ENCODE measurements at regions not wholly inside any gene's neighbourhood (a gene's known extent, or its start where the extent isn't known, plus 50 kb on each side); places are given as distances from the start of the nearest gene placed in this dataset.

DNA sequence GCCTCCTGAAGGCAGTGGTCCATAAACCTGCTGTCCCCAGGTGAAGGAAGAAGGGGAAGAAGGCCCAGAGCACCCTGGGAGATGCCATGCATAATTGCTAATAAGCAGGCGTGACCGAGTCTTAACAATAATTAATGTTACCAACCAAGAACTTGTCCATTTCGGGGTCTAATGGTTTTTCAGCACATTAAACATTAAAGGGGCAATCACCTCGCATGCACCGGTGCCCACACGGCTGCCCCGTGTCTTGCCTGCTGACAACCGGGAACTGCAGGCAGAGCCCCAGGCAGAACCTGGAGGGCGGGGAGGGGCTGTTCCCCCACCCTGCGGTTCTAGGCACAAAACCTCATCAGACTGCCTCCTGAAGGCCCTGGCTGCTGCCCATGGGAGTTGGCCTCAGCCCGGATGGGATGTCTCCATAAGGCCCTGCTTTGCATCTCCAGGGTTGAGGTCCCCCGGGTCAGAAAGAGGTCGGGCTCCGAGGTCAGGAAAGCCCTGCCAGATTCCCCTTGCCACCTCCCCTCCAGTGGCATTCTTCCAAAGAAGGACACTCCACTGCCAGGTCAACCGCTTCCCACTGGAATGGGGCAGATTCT, 169.0 kb downstream of the BUD13 start:
- no peak for DNase-seq (ENCODE audit: low read depth in 4 of 4, low spot score in 2 of 4)

GRCh38 chr11:116602637-116602942, 170.2 kb downstream of the BUD13 start:
- DNase-seq (ENCODE audit: low read depth in 4 of 4, low spot score in 2 of 4): no peak

DNA sequence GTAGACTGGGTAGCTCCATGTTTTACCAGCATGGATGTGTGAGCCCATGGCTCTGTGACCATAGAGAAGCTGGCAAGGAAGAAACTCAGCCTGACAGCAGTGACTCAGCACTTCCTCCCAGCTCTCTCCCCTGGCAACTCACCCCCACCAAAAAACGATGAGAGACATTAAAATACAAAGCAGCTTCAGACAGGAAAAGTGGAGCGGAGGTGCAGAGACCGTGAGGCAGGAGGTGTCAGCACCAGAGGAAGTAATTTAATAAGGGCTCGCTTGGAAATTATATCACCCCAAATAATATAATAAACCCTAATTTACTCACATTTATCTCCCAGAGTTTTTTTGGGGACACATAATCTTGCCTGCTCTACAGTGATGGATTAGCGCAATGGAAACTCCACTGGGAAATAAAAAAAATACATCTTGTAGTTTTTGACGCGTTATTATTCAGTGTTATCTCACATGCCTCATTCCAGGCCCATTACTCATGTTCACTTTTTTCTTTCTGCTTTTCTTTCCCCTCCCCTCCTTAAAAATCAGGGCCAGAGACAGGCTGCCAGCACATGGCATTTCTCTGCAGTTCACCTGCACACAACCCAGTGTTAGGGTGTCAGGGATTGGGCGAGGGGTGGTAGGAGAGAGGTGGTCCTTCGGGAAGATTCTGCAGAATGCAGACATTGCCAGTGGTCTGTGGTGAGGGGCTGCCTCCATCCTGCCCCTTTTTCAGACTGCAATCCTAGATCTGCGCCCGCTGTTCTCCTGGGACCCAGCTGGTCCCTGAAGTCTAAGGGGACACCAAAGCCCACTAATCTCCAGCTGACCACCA, 170.8 kb downstream of the BUD13 start:
- DNase-seq (ENCODE audit: low read depth in 4 of 4, low spot score in 2 of 4): no peak

DNA sequence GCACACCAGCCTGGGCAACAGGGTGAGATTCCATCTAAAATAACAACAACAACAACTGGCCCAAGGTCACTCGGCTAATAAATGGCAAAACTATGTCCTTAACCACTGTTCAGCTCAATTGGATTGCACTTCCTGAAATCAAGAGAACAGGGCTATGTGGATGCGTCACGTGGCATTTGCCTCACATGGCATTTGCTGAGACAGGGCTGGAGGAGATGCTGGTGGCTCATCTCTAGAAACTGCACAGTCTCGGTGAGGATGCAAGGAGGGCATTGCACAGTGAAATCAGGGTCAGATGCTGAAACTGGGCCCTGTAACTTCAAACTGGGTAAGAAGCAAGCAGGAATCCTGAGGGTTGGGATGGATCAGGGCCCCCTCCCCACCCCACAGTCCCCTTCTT, 171.9 kb downstream of the BUD13 start:
- no peak for DNase-seq (ENCODE audit: low read depth in 4 of 4, low spot score in 2 of 4)

DNA sequence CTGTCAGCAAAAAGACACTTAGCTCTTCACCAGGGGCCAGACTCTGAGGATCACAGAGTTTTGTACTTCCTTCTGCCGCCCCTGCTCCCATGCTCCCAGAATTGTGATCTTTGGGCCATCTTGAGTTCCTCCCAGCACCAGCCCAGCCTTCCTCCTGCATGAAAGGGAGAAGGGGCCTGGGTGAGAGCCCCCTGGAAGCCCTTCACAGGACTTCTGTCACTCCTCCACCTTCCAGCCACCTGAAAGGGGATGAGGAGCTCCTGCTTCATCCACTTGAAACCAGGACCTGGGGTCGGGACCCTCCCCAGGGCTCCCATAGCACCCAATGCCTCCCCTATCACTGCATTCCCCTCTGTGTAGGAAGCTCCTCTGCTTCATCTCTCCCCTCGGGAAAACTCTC, 174.2 kb downstream of the BUD13 start:
- no peak for DNase-seq (ENCODE audit: low read depth in 4 of 4, low spot score in 2 of 4)

GRCh38 chr11:116598036-116598435, 174.8 kb downstream of the BUD13 start:
- no peak for DNase-seq (ENCODE audit: low read depth in 4 of 4, low spot score in 2 of 4)

DNA sequence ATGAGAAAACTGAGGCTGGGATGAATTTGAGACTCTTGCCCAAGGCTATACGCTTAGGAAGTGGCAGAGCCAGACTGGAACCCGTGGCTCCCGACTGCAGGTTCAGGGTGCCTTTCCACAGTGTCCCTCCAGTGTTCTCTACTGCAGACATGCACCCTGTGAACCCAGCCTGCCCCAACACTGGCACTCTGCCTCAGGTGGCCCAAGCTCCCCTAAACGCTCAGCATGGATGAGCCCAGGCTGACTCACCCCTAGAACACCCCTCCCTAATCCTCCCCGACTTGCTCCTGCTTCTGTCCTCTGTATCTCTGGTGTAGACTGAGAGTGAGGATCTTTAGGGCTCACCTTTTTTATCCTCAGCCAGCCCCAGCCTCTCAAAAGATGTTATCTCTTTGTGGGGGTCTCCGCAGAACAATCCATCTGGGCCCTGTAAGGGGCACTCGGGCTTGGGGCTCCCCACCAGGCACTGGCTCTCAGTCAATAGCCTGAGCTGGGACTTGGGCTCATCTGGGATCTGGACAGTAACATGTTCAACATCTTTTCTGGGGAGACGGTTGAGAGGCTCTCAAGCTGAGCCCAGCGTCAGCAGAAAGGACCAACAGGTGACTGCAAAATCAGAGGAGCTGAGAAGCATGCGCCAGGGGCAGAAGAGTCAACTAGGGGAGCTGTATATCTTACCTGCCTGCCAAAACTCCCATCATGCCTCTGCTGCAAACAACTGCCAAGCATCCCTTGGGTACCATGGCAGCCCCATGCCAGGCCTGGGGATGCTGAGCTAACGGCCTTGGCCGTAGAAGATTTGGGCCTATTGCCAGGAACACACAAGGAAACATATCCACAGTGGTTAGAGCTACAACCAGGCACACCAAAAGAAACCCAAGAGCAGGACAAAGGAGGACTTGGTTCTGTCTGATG, 176.2 kb downstream of the BUD13 start:
- DNase-seq (ENCODE audit: low read depth in 4 of 4, low spot score in 2 of 4): no peak

- no peak for DNase-seq (ENCODE audit: low read depth in 4 of 4, low spot score in 2 of 4)
Observed at GRCh38 chr11:116595305-116595880, 177.4 kb downstream of the BUD13 start.

GRCh38 chr11:116590844-116591570, 181.8 kb downstream of the BUD13 start:
- DNase-seq (ENCODE audit: low read depth in 4 of 4, low spot score in 2 of 4): no peak

DNA sequence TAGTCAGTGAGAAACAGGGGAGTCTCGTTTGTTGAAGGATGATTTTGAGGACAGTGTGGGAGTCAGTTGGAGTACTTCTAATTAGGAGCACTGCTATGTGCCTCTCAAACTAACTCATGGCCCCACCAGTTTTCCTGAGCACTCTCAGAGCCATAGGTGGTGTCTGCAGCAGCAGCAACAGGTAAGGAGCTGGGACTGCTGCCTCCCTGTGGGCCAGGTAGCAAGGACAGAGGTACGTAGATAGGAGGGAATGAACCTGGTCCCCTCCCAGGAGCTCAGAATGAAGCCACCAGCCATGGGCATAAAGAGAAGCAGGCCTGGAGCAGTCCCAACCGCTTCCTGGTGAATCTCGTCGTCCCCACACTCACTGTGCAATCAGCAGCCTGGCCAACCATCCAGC, 183.4 kb downstream of the BUD13 start:
- DNase-seq (ENCODE audit: low read depth in 4 of 4, low spot score in 2 of 4): no peak

- no peak for DNase-seq (ENCODE audit: low read depth in 4 of 4, low spot score in 2 of 4)
Observed at GRCh38 chr11:116586392-116586791, 186.4 kb downstream of the BUD13 start.

GRCh38 chr11:116582571-116582970, 190.2 kb downstream of the BUD13 start:
- no peak for DNase-seq (ENCODE audit: low read depth in 4 of 4, low spot score in 2 of 4)

DNA sequence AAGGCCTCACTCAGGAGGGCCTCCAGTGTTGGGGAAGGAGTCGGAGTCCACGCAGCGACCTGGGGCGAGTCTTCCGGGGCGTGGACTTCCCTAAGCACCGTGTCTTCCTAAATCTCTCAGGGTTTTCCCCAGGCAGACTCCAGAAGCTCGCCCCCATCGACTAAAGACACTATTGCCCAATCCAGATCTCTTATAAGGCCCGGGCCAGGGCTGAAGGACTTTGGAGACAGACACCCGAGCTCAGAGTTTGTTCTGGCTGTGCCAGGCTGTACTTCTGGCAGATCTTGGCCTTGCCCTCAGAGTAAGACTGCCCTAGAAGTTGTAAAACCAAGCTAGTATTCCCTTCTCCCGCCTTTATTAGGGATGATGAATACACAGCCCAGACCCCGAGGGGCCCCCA, 191.4 kb downstream of the BUD13 start:
- no peak for DNase-seq (ENCODE audit: low read depth in 4 of 4, low spot score in 2 of 4)

DNA sequence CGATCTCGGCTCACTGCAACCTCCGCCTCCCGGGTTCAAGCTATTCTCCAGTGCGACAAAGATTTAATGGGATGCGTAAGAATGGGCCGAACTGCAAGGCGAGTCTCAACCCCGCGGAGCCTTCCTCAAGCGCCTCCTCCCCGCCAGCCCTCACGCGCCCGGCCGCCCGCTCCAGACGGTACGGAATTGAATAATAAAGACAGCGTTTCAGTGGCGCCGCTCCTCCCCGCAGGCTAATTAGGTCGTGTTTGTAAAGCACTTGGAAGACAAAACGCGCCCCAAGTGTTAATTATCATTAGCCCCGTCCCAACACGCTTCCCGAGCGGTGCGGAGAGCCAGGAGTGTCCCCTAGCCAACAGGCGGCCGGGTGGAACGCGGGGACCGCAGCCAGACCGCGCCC, 192.0 kb downstream of the BUD13 start:
- DNase-seq (ENCODE audit: low read depth in 4 of 4, low spot score in 2 of 4): no peak

- peak in 1 of 4 donors; percentile 20 for DNase-seq (ENCODE audit: low read depth in 4 of 4, low spot score in 2 of 4)
Observed at GRCh38 chr11:116579857-116580727, 192.7 kb downstream of the BUD13 start.

- no peak for DNase-seq (ENCODE audit: low read depth in 4 of 4, low spot score in 2 of 4)
Observed at GRCh38 chr11:116579031-116579653, 193.6 kb downstream of the BUD13 start.

DNA sequence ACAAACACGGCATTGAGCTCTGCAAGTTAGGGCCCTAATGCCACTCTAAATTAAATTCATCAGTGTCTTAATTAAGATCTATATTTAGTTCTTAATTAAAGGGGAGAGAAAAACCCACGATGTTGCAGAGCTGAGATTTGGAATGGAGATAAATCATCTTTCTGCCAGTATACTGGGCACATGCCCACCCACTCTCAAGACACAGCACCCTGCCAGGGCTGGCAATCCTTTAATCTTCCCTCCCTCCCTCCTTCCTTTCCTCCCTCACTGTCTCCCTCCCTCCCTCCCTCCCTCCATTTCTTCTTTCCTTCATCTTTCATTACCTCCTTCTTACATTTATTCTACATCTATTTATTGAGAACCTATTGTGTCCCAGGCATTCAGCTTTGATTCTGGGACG, 194.8 kb downstream of the BUD13 start:
- no peak for DNase-seq (ENCODE audit: low read depth in 4 of 4, low spot score in 2 of 4)

- DNase-seq (ENCODE audit: low read depth in 4 of 4, low spot score in 2 of 4): no peak
Observed at GRCh38 chr11:116577273-116577672, 195.5 kb downstream of the BUD13 start.

DNA sequence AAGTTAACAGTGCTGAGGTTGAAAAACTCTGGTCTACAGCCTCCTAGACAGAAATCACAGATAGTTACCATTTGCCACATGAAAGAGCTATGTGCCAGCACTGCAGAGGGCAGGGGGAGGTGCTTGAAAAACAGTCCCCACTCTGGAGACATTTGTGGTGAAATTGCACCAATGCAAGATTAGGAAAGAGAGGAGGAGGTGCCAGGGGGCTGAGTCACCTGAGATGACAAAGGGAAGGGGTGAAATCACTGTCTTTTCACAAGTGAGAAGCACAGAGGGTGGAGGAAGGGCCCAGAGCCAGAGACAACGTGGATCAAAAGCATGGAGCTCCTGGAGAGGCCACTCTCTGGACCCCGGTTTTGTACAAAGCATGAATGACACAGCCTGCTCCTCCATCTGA, 196.3 kb downstream of the BUD13 start:
- no peak for DNase-seq (ENCODE audit: low read depth in 4 of 4, low spot score in 2 of 4)
